NCI-H524 (cell line): ENCODE measurements at regions not wholly inside any gene's neighbourhood (a gene's known extent, or its start where the extent isn't known, plus 50 kb on each side); places are given as distances from the start of the nearest gene placed in this dataset.
"Not testable (repeated sequence)": the region's sequence is repeated elsewhere in the genome, so short reads cannot be mapped to it uniquely, and the experiment has no call there.

Experiments
- DNase-seq, 2 experiments: peaks; one replicate each; lab custom pipeline; 2025; lab: John Stamatoyannopoulos, UW

DNA sequence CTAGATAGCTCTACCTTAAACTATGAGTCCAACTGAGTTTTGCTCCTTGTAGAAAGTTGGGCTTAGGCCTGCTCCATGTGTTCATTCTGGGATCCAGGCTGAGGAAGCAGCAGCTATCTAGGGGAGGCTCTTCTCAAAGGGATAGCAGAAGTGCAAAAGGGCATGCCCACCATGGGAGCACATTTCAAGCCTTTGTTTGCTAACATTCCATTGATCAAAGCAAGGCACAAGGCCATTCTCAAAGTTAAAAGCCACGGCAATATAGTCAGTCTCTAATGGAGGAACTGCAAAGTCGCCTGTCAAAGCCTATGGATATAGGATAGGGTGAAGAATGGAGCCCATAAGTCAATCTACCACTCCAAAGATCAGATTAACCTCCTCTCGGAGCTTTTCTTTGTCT is 488.1 kb upstream of the ARX start:
- DNase-seq: no peak

DNA sequence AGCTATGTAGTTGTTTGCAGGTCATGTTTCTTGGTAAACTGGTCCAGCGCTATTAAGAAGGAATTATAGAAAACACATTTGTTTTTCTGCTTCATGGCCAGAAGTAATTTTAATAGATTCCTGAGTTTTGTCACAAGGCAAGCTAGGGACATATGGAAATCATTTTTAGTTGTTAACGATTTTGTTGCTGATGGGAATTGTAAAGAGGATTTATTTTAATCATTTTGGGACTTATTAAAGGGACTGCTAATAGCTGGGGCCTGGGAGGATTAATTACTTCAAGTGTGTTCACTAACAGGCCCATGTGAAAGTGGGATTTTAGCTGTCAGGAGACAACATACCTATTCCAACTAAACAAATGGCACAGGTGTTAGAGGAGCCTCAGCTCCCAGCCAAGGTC is 492.0 kb upstream of the ARX start:
- DNase-seq: peak; percentile 40 to 69

DNA sequence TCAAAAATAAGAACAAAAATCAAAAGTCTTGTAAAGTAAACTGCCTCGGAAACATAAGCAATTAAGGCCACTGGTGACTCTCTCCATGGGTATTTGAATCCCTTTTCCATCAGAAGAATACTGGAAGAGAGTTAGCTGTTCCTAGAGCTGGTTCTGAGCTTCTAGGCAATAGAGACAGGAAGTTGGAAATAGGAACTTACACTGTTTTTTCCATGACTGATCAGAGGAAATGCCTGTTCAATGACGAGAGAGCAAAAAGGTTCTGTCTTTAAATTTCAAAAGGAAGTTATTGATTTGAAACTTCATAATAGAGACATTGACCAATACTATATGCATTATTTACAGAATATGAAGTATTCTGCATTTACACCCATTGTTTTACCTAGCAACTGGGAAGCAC is 503.5 kb upstream of the ARX start:
- no peak for DNase-seq

DNA sequence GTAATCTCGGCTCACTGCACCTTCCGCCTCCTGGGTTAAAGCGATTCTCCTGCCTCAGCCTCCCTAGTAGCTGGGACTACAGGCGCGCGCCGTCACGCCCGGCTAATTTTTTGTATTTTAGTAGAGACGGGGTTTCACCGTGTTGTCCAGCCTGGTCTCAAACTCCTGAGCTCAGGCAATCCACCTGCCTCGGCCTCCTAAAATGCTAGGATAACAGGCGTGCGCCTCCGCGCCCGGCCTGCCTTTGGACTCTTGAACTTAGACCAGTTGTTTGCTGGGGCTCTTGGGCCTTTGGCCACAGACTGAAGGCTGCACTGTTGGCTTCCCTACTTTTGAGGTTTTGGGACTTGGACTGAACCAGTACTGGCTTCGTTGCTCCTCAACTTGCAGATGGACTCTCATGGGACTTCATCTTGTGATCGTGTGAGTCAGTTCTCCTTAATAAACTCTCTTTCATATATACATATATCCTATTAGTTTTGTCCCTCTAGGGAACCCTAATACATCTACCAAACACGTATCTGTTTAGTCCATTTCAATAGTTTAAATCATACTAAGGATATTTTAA is 506.8 kb upstream of the ARX start:
- not testable (repeated sequence) for DNase-seq

DNA sequence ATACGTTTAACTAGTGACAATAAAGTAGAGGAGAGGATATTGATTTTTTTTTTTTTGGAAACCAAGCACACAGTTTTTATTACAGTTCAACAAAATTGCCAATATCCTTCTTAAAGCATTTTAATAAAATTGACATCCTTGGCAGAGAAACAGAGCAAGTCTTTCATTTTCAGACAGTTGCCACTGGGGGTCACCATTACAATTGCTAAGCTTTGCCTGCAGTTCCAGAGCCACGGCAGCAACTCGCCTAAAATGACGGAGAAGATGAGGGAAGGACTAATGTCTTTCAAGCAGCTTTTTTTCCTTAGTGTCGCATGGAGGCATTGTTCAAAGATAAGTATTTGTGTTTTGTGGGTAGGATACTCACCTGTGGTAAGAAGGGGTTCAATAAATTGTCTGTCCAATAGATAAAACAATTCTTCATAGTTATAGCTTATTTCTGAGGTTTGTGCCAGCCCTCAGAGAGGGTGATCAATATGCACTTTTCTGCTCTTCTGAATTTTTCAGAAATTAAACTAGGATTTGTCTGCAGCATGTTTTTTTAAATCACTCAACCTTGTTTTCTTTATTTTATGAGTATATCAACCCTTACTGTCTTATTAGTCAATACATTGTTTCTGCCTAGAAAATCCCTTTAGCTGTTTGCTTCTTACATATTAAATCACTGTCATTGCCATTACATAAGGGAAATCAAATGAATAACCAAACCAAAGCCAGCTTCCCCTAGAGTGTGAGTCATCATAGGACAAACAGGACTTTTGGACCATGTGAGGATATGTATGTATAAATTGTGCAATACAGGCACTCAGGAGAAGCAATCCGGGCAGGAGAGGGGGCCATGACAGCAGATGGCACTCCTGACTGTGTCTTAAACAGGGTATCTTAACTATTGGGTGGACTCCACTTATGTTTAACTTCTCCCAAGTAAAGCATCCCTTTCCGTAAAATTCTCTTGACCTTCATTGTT is 508.1 kb upstream of the ARX start:
- DNase-seq: peak; percentile 59 to 75

DNA sequence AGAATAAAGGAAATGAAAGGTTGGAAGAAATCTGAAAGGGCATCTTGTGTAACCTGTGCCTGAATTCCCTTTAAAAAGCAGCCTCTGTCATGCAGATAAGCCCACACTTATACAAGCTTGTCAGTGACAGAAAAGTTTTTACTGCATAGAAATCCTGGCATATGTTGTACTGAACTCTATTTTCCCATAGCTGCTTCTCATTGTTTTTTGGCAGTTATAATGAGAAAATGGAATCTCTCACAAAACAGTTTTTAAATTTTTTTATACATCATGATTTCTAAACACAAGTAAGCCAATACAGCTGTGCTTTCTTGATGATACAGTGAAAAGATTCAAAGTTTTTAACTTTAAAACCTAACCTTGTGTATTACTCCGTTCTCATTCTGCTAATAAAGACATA is 511.4 kb upstream of the ARX start:
- DNase-seq: no peak

DNA sequence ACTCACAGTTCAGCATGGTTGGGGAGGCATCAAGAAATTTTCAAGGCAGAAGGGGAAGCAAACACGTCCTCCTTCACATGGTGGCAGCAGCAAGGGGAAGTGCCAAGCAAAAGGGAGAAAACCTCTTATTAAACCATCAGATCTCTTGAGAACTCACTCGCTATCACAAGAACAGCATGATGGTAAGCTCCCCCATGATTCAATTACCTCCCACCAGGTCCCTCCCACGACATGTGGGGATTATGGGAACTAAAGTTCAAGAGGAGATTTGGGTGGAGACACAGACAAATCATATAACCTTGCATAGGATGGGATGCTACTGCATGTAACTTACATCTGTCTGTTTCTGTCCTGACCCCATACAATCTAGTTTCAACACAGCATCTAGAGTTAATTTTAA is 511.8 kb upstream of the ARX start:
- DNase-seq: peak; percentile 49 to 77

DNA sequence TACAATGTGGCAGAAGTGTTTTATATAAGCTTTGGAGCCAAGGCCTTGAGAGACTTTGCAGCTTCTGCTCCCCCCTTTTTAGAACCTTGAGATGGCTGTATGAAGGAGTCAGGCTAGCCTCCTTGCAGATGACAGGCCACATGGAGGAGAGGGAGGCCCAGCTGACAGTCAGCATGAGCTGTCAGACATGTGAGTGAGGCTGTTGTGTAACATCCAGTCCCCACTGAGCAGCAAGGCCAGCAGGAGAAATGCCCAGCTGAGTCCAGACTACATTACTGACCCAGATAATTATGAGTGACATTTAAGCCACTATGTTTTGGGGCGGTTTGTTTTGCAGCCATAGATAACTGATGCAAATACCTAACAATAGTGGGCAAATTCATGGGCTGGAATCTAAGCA is 515.3 kb upstream of the ARX start:
- no peak for DNase-seq

DNA sequence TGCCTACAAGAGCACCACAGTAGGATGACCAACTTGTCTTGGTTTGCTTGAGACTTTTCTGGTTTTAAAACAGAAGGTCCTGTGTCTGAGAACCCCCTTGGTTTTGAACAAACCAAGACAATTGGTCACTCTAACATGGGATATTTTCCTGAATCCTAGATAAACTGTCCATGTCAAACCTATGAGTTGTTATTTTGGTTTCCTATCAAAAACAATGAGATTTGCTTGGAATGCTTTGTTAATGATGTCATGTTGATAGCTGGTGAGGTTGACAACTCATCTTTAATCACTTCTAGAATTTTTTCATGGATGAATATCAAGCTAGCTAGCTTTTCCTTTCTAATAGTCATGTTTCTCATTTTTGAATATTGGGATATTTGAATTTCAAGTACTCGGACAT is 518.3 kb upstream of the ARX start:
- DNase-seq: no peak

DNA sequence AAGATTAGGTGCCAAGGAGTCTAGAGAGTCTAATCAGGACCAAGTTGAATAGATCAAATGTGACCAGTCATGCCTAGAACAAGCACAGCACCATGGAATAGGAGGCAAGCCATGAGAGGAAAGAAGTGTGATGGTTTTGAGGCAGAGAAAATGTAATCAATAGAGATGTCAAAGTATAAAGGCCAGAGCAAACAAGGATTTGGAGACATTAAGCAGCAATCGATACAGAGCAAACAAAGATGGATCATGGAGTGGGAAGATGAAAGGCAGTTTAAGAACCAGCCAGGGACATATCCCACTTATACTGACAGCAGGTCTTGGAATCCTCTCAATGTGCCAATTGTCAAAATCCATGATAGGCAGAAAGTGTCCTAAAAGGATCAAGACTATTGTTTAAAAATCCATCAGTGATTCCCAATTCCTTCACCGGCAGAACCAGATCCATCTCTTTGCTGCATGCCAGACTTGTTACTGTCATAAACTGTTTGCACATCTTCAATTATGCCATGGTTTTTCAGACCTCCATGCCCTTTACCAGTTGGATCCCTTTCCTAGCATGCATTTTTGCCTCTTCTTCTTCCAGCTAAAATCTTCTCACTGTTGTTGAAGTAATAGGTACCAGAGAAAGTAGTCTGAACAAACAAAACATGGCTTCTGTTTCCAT is 520.7 kb upstream of the ARX start:
- no peak for DNase-seq

DNA sequence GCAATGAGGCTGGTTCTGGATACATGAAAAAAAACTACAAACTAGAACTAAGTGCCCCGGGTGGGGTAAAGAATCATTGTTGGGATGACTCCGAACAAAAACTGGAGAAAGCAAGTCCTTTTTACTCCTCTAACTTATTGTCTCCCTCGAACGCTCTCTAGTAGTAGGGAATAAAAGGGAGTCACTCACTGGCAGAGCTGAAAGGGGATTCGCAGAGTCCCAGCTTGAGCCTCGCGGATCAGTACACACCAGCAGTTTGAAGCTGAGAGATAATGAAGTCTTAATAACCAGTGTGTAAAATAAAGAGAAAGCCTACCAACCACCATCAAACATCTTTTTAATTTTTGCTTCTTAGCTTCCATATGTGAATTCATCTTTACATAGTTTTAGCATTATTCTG is 521.9 kb upstream of the ARX start:
- no peak for DNase-seq

DNA sequence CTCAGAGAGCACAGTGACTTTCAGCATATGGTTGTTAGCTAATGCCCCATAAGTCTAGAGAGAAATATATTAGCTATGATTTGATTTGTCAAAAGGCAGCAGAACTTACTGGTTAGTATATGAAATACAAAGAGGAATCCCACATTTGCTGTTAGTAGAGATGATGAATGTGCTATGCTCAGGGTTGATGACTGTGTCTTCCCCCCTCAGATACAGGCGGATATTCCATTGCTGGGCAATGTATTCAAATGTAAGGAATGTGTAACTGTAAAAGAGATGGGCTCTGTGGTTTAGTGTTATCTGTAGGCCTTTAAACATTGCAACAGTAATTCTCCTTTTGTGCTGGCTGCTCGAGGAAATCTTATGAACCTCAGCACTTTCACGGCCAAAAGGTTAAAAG is 528.9 kb upstream of the ARX start:
- DNase-seq: no peak

DNA sequence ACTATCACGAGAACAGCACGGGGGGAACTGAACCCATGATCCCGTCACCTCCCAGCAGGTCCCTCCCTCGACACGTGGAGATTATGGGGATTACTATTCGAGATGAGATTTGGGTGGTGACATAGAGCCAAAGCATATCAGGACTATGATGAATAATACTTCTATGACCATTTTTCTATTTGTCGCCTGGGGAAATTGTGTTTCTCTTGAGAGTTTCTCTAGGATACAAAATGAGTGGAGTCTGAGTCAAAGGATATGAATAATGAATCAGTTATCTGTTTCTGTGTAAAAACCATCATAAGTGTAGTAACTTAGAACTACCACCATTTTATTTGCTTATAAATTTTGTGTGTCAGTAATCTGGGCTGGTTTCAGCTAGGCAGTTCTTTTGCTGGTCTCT is 533.0 kb upstream of the ARX start:
- DNase-seq: no peak

DNA sequence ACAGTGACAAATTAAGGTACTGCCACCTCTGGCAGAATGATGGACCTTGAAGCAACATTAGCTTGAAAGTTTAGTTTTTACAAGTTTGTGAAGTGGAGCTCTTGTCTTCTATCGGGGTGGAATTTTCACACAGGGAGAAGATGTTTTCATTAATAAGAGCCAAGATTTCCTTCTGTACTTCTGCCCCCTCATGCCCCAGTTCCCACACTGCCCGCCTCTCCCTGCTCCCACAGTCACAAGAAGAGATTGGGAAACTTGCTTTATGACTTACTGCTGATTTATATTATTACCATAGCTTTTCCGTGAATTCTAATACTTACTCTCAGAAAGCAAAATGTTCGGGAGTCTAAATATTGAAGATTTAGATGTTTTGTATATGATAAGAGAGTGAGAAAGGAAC is 539.8 kb upstream of the ARX start:
- DNase-seq: no peak

DNA sequence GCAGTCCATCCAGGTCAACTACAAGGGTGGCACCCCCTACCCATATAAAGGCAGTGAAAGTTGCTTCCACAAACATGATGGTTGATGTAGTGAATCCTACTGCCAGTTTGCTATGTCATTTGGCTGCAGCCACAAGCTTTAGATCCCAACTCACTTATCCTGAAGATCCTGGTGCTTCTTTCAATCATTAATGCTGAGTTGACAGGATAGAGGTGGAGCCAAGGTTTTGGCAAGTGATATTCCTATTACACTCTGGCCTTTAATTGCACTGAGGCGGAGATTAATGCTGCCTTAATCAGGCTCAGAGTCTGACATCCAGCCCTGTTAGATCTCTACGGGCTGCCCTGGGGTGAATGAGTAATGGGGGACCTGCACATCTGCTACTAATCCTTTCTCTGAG is 542.4 kb upstream of the ARX start:
- DNase-seq: no peak

DNA sequence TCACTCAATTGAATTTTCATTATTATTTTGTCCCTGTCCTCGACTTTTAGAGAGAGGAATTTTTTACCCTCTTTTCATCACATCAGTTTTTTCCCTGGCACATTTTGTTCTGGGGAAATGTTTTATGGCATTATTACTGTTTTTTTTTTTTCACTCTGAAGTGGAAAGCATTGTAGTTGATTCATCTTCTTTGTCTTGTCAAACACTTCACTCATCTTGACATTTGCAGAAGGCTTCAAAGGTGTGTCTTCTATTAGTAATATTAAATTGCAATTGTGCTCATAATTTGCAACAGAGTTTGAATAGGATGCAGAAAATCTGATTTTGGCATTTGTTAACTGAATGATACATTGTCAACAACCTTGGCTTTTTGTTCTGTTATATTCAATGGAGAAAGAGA is 545.4 kb upstream of the ARX start:
- no peak for DNase-seq

DNA sequence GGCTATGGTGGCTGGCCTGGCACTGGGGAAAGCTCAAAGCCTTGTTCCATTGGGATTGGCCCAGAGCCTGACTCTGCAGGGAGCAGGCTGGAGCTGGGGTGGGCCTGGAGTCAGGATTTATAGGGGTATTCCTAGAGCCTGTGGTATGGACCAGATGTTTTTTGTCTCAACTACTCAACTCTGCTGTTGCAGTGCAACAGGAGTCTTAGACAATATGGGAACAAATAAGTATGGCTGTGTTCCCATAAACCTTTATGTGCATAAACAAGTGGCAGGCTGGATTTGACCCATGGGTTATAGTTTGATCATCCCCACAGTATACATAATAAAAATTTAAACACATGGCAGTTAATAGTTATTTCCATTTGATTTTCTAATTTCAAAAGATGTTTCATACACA is 557.9 kb upstream of the ARX start:
- no peak for DNase-seq

DNA sequence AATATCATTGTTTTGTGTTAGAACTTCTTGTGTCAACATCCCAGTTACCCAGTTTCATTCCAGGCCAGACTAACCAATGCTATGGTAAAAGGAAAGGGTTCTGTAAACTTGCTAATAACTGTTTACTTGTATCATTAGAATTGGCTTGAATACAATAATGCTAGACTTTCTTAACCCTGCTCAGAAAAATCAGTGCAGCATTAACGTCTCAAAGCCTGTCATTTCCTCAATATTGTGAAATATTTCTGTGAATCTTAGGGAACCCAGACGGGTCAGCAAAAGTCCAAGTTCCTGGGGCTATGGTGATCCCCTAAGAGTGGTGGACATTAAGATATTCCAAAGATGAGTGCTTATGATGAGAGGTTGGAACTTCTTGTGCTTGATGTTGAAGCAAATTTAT is 541.2 kb upstream of the MAGEB18 start:
- no peak for DNase-seq

DNA sequence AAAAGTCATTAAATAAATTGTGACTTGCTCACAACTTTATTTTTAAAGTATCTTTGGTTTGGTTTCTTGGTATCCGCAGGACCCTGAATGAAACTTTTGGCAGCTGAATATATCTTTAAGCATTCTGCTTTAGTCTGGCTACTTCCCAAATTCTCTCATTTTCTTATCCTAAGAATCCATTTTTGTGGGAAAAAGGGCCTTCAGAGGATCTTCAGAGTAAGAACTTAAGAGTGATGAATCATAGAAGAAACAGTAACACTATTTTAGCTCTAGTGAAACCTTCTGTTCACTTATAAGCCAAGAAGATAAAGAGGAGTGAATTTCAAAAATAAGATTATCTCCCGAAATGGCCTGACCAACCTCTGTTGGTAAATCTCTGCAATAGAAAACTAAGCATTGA is 540.6 kb upstream of the MAGEB18 start:
- DNase-seq: no peak

DNA sequence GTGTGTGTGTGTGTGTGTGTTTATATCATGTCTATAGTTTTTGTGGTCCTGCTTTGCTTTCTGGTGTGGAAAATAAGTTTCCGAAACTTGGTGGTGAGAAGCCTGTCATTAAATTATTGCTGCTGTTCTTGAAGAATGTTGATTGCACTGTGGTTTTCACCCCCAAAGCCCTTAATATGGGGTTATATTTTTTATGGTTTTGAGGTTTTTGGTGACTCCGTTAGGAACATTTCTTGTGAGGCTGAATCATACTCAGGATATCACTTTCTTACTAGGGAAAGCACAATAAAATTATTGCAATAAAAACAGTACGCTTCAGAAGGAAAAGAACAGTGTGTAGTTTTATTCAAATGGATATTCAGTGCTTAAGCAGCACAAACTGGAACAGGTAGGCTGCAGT is 539.1 kb upstream of the MAGEB18 start:
- DNase-seq: no peak

DNA sequence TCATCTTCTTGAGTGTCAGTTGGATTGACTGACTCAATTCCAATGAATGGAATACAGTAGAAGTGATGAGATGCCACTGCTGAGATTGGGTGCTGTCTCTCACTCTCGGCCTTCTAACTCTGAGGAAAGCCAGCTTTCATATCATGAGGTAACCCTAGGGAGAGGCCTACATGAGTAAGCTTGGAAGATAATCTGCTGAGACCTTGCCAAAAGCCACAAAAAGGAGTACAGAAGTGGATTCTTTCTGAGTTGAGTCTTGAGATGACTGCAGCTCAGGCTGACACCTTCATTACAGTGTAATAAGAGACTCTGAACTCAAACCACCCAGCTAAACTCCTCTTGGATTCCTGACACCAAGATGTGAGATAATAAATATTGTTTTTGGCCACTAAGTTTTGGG is 537.4 kb upstream of the MAGEB18 start:
- DNase-seq: no peak

DNA sequence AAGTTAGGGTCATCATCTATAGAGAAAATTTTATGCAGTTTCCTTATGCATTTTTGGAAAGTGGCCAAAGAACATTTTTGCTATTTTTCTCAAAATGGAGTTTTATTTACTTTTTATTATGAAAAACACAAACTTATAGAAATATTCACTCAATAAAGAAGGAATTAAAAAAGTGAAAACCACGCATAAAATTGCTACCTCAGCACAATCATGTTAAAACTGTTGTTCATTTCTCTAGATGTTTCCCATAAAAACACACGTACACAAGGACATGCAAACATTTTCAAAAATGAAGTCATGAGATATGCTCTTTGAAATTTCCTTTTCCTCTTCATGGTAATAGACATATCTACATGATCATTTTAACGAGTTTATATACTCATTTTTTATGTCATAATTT is 536.8 kb upstream of the MAGEB18 start:
- no peak for DNase-seq

DNA sequence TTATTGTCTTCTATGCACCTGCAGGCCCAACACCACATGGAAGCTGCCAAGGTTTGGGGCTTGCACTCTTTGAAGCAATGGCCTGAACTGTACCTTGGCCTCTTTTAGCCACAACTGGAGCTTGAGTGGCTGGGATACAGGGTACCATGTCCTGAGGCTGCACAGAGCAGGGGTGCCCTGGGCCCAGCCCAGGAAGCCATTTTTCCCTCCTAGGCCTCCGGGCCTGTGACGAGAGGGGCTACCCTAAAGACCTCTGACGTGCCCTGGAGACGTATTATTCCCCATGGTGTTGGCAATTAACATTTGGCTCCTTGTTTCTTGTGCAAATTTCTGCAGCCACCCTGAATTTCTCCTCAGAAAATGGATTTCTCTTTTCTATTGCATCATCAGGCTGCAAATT is 519.9 kb upstream of the MAGEB18 start:
- no peak for DNase-seq
